Upper lobe of right lung (tissue), 1 donor: ENCODE measurements at regions not wholly inside any gene's neighbourhood (a gene's known extent, or its start where the extent isn't known, plus 50 kb on each side); places are given as distances from the start of the nearest gene placed in this dataset.

ENCODE experiments used
- ATAC-seq: fragments of 200-7000 bp; cut with Tn5 transposase; one replicate; pipeline ENCODE4 v1.9.1; 2020; ENCODE audit warnings: mild to moderate bottlenecking, moderate library complexity
- DNase-seq: peaks from one replicate; pipeline ENCODE4 v3.0.0-alpha.2; 2020
- H3K27ac ChIP-seq: fragments of 200-600 bp; one replicate; pipeline ENCODE4 v1.8.0; 2022
- H3K27me3 ChIP-seq: fragments of 200-600 bp; one replicate; pipeline ENCODE4 v1.8.0; 2022; ENCODE audit warnings: mild to moderate bottlenecking
- H3K36me3 ChIP-seq: fragments of 200-600 bp; one replicate; pipeline ENCODE4 v1.8.0; 2022
- H3K4me1 ChIP-seq: fragments of 200-600 bp; one replicate; pipeline ENCODE4 v1.8.0; 2022
- H3K4me3 ChIP-seq: fragments of 200-600 bp; one replicate; pipeline ENCODE4 v1.8.0; 2022; ENCODE audit warnings: mild to moderate bottlenecking
- H3K9me3 ChIP-seq: fragments of 200-600 bp; one replicate; pipeline ENCODE4 v1.8.0; 2022
- intact Hi-C: fragments of 100-400 bp; cut with DNase I; formaldehyde crosslinking; loops from one replicate; pipeline ENCODE4 v1.11.0; 2022
- TF ChIP-seq, protein P1 (sequence below): fragments of 200-600 bp; IDR thresholded peaks from one replicate; pipeline ENCODE4 v1.8.0; 2022; ENCODE audit warnings: antibody characterized with exemption
- donor health status: DM: no; HTN: yes; CAD: no; lungs with severe emphysema.

DNA sequence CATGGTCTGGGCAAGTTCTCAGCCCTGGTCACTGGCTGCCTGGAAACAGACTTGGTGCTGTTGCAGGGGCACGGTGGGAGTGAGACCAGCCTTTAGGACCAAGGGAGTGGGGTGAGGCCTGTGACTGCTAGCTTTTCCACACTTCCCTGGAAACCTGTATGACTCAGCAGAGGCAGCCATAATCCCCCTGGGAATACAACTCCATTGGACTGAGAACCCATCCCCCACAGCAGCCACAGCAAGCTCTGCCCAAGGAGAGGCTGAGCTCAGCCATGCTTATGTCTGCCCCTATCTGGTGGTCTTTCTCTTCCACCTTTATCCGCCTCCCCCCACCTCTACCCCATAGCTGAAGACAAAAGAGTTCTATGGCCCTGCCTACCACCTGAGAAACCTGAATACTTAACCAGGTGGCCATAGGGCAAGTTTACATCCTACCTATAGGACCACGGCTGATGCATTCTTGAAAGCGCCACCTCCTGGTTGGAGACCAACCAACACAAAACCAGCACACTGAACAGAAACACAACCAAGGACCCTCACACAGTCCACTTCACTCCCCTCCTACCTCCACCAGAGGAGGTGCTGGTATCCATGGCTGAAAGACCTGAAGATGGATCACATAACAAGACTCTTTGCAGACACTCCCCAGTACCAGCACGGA lies 816.2 kb upstream of the SOX9 start:
- intact Hi-C loops = no loop called here

DNA sequence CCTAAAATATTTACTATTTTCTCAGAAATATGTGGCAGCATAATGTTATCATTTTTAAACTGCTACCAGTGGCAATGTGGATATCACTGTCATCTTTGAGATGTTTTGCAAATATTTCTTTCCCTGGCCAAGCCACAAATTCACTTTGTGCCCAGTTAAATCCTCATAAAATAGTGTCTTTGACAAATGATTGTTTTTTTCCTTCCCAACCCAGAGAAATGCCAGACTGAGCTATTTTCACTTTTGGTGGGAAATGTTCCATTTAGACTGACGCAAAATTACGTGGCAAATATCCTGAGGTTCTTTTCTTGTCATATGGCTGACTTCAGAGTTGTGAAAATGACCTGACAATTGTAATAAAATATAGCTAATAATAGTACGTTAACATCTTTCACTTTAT lies 807.0 kb upstream of the SOX9 start:
- intact Hi-C loops = no loop called here

More for the DNA sequence above, 816.2 kb upstream of the SOX9 start:
- Histone ChIP-seq H3K36me3 (no peaks in the 10 kb centered on the region), H3K27ac (no peak overlapping the region), H3K4me1 (no peaks in the 10 kb centered on the region), H3K4me3 (no peak overlapping the region), H3K27me3 (no peaks in the 10 kb centered on the region), H3K9me3 (no peaks in the 10 kb centered on the region)
- no peak for DNase-seq
- no peak for ATAC-seq
- TF ChIP-seq, protein P1, sequence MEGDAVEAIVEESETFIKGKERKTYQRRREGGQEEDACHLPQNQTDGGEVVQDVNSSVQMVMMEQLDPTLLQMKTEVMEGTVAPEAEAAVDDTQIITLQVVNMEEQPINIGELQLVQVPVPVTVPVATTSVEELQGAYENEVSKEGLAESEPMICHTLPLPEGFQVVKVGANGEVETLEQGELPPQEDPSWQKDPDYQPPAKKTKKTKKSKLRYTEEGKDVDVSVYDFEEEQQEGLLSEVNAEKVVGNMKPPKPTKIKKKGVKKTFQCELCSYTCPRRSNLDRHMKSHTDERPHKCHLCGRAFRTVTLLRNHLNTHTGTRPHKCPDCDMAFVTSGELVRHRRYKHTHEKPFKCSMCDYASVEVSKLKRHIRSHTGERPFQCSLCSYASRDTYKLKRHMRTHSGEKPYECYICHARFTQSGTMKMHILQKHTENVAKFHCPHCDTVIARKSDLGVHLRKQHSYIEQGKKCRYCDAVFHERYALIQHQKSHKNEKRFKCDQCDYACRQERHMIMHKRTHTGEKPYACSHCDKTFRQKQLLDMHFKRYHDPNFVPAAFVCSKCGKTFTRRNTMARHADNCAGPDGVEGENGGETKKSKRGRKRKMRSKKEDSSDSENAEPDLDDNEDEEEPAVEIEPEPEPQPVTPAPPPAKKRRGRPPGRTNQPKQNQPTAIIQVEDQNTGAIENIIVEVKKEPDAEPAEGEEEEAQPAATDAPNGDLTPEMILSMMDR = no peak

DNA sequence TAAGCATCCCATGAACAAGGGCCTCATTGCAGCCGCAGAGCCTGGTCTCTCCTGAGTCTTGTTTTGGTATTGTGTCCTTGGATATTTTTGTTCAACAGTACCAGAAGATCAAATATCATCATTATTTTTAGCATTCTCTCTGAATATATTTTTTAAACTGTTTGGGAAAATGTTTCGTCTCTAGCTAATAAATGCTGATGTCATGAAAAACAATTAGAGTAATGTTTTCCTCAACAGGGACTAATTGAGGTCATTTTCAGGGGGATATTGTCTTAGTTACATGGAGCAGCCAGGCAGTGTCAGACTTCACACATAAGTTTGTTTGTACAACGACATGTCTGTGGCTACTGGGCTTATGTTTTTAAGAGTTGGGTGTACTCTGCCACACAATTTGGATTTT lies 805.3 kb upstream of the SOX9 start:
- Histone ChIP-seq H3K36me3 (no peaks in the 10 kb centered on the region), H3K4me1 (no peaks in the 10 kb centered on the region), H3K4me3 (no peak overlapping the region), H3K27me3 (no peaks in the 10 kb centered on the region), H3K9me3 (no peaks in the 10 kb centered on the region), H3K27ac (no peak overlapping the region)
- no peak for DNase-seq
- no peak for ATAC-seq
- TF ChIP-seq, protein P1 = no peak
- intact Hi-C loops = no loop called here

More for the DNA sequence above, 807.0 kb upstream of the SOX9 start:
- Histone ChIP-seq H3K4me3 (no peak overlapping the region), H3K9me3 (no peaks in the 10 kb centered on the region), H3K4me1 (no peaks in the 10 kb centered on the region), H3K36me3 (no peaks in the 10 kb centered on the region), H3K27me3 (no peaks in the 10 kb centered on the region), H3K27ac (no peak overlapping the region)
- no peak for ATAC-seq
- TF ChIP-seq, protein P1 = no peak
- no peak for DNase-seq

DNA sequence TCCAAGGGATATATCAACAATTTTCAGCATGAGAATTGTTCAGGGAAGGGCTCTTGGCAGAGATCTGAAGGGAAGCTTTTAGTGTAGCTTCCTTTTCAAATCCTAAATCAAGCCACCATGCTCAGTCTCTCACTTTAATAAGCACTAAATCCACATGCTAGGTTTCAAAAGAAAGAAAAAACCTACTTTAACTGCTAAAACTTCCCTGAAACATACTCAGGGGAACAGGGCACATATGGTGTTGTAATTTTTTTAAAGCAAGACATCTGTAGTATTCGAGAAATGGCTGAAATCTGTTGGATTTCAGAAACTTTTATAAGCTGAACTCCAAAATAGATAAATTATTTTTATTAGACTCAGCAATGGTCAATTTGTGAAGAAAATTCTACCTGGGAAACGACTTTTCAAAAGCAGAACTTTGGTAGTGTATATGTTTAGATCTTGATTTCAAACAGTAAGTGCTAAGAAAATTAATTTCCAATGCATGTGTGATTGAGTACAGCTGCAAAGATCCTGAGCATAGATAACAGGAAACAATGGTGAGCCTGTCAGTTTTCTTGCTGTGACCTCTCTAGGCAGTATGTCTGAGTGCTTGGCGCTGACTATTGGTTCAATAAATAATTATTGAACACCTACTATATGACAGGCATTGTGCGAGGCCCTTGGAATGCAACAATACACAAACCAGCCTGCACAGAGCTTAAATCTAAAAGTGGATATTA lies 804.5 kb upstream of the SOX9 start:
- DNase-seq = no peak
- ATAC-seq = no peak
- H3K36me3 ChIP-seq = no peaks in the 10 kb centered on the region
- no peaks in the 10 kb centered on the region for H3K27me3 ChIP-seq
- no peaks in the 10 kb centered on the region for H3K4me1 ChIP-seq
- TF ChIP-seq, protein P1 = no peak
- intact Hi-C loops = no loop called here
- no peaks in the 10 kb centered on the region for H3K9me3 ChIP-seq
- no peak overlapping the region for H3K4me3 ChIP-seq
- H3K27ac ChIP-seq = no peak overlapping the region

- Histone ChIP-seq H3K27ac (no peak overlapping the region), H3K36me3 (no peaks in the 10 kb centered on the region), H3K27me3 (no peaks in the 10 kb centered on the region), H3K9me3 (no peaks in the 10 kb centered on the region), H3K4me3 (no peak overlapping the region), H3K4me1 (no peaks in the 10 kb centered on the region)
- DNase-seq (no peak), ATAC-seq (no peak)
- intact Hi-C loops = no loop called here
- TF ChIP-seq, protein P1 = no peak
Measured at GRCh38 chr17:71320009-71320796, 800.6 kb upstream of the SOX9 start.
